Neural crest cell (in vitro differentiated cells): ENCODE measurements at regions not wholly inside any gene's neighbourhood (a gene's known extent, or its start where the extent isn't known, plus 50 kb on each side); places are given as distances from the start of the nearest gene placed in this dataset.

Experiments used
- DNase-seq: peaks from one replicate; pipeline ENCODE4 v3.0.0; 2021; ENCODE audit warnings: low read depth, mixed read lengths, low spot score
- H3K27ac Mint-ChIP-seq: one replicate; pipeline ENCODE4 v1.8.0; 2021; ENCODE audit warnings: mild to moderate bottlenecking, mixed read lengths; ENCODE audit not compliant: unreplicated experiment
- H3K27me3 Mint-ChIP-seq: 2 replicates; pipeline ENCODE4 v1.8.0; 2021; ENCODE audit warnings: low read depth, mild to moderate bottlenecking, mixed read lengths
- H3K36me3 Mint-ChIP-seq: 2 replicates; pipeline ENCODE4 v1.8.0; 2021; ENCODE audit warnings: low read depth, mild to moderate bottlenecking, mixed read lengths
- H3K4me1 Mint-ChIP-seq: 2 replicates; pipeline ENCODE4 v1.8.0; 2021; ENCODE audit warnings: mixed read lengths
- H3K4me3 Mint-ChIP-seq: one replicate; pipeline ENCODE4 v1.8.0; 2021; ENCODE audit warnings: mild to moderate bottlenecking, mixed read lengths
- H3K9me3 Mint-ChIP-seq: 2 replicates; pipeline ENCODE4 v1.8.0; 2021; ENCODE audit warnings: mixed read lengths
- TF ChIP-seq, protein P1 (sequence below): fragments of 200-600 bp; sonication (generic); conservative IDR thresholded peaks from 2 replicates; pipeline ENCODE4 v1.5.0; 2021; ENCODE audit warnings: antibody characterized with exemption, mild to moderate bottlenecking

DNA sequence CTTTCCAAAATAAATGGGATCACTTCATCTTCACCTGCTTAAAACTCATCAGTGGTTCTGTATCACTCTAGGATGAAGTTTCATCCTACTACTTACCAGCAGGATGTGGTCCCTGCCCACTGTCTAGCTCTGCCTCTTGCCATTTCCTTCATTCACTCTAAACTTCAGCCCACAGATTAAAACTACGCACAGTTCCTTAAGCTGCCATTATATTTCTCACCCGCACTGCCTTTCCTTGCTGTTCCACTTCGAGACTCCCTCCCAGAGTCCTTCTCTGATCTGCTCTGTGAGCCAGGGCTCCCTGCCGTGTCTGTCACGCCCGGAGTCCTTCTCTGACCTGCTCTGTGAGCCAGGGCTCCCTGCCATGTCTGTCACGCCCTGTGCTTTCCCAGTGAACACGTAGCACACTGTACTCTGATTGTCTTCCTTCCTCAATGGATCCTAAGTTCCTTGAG lies 52.0 kb upstream of the NPAS1 start:
- Mint-ChIP-seq H3K4me3 (no peak overlapping the region), H3K9me3 (no peaks in the 10 kb centered on the region), H3K36me3 (peaks cover 4% of the 10 kb centered on the region), H3K27ac (peak overlapping the region; percentile 1), H3K4me1 (peaks cover 50% of the 10 kb centered on the region), H3K27me3 (no peaks in the 10 kb centered on the region)
- DNase-seq = no peak
- TF ChIP-seq, protein P1, sequence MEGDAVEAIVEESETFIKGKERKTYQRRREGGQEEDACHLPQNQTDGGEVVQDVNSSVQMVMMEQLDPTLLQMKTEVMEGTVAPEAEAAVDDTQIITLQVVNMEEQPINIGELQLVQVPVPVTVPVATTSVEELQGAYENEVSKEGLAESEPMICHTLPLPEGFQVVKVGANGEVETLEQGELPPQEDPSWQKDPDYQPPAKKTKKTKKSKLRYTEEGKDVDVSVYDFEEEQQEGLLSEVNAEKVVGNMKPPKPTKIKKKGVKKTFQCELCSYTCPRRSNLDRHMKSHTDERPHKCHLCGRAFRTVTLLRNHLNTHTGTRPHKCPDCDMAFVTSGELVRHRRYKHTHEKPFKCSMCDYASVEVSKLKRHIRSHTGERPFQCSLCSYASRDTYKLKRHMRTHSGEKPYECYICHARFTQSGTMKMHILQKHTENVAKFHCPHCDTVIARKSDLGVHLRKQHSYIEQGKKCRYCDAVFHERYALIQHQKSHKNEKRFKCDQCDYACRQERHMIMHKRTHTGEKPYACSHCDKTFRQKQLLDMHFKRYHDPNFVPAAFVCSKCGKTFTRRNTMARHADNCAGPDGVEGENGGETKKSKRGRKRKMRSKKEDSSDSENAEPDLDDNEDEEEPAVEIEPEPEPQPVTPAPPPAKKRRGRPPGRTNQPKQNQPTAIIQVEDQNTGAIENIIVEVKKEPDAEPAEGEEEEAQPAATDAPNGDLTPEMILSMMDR = no peak
